EL (cell line): ENCODE measurements at regions not wholly inside any gene's neighbourhood (a gene's known extent, or its start where the extent isn't known, plus 50 kb on each side); places are given as distances from the start of the nearest gene placed in this dataset.
A peak's percentile ranks its signal among the peaks of the same experiment; 100 is the strongest.

Experiments used
- DNase-seq: peaks from one replicate; pipeline ENCODE4 v3.0.0-alpha.2; 2016

GRCh38 chr6:165906736-165907135, 243.7 kb upstream of the PDE10A start:
- DNase-seq = no peak

GRCh38 chr6:165905744-165906143, 242.7 kb upstream of the PDE10A start:
- no peak for DNase-seq

- DNase-seq = no peak
Observed at GRCh38 chr6:165900970-165901369, 237.9 kb upstream of the PDE10A start.

- no peak for DNase-seq
Observed at GRCh38 chr6:165899611-165900010, 236.6 kb upstream of the PDE10A start.

GRCh38 chr6:165895421-165896165, 232.6 kb upstream of the PDE10A start:
- DNase-seq = no peak

- no peak for DNase-seq
Observed at GRCh38 chr6:165894171-165894825, 231.3 kb upstream of the PDE10A start.

- no peak for DNase-seq
Observed at GRCh38 chr6:165893431-165893830, 230.4 kb upstream of the PDE10A start.

- no peak for DNase-seq
Observed at GRCh38 chr6:165891320-165891719, 228.3 kb upstream of the PDE10A start.

- DNase-seq = no peak
Observed at GRCh38 chr6:165890404-165890735, 227.3 kb upstream of the PDE10A start.

- DNase-seq = peak; percentile 34
Observed at GRCh38 chr6:165889636-165890403, 226.8 kb upstream of the PDE10A start.

- DNase-seq = no peak
Observed at GRCh38 chr6:165886169-165886568, 223.1 kb upstream of the PDE10A start.

GRCh38 chr6:165884813-165885765, 222.0 kb upstream of the PDE10A start:
- DNase-seq = peak; percentile 62

- peak; percentile 31 for DNase-seq
Observed at GRCh38 chr6:165883851-165884640, 221.0 kb upstream of the PDE10A start.

- DNase-seq = no peak
Observed at GRCh38 chr6:165881806-165882205, 218.8 kb upstream of the PDE10A start.

- no peak for DNase-seq
Observed at GRCh38 chr6:165880686-165881085, 217.6 kb upstream of the PDE10A start.

GRCh38 chr6:165877773-165878172, 214.7 kb upstream of the PDE10A start:
- no peak for DNase-seq

- DNase-seq = no peak
Observed at GRCh38 chr6:165877192-165877591, 214.2 kb upstream of the PDE10A start.

GRCh38 chr6:165876588-165876987, 213.5 kb upstream of the PDE10A start:
- no peak for DNase-seq

GRCh38 chr6:165875946-165876345, 212.9 kb upstream of the PDE10A start:
- DNase-seq = no peak

GRCh38 chr6:165873976-165874375, 210.9 kb upstream of the PDE10A start:
- DNase-seq = no peak

GRCh38 chr6:165872811-165873210, 209.8 kb upstream of the PDE10A start:
- no peak for DNase-seq

- no peak for DNase-seq
Observed at GRCh38 chr6:165872311-165872710, 209.3 kb upstream of the PDE10A start.
